H54 (cell line): ENCODE measurements at regions not wholly inside any gene's neighbourhood (a gene's known extent, or its start where the extent isn't known, plus 50 kb on each side); places are given as distances from the start of the nearest gene placed in this dataset.

Experiments used
- DNase-seq: peaks from one replicate; pipeline ENCODE4 v3.0.0; 2011; ENCODE audit warnings: low spot score, mixed read lengths; ENCODE audit not compliant: insufficient read length
- FAIRE-seq: peaks from 3 replicates; lab custom pipeline; 2011; peaks lifted over from hg19 to GRCh38; lab: Jason Lieb, UNC
- POLR2A ChIP-seq: IDR thresholded peaks from 2 replicates; pipeline ENCODE4 v1.6.1; 2011; ENCODE audit warnings: low read depth, mild to moderate bottlenecking, low read length

- FAIRE-seq: no peak
- no peak for TF ChIP-seq POLR2A
- DNase-seq: no peak
These were observed 708.5 kb upstream of the FAM98A start for GRCh38 chr2:34307636-34308035.

GRCh38 chr2:34306745-34307144 lies 707.6 kb upstream of the FAM98A start:
- no peak for TF ChIP-seq POLR2A
- FAIRE-seq: no peak
- DNase-seq: no peak

GRCh38 chr2:34305587-34305986 lies 706.5 kb upstream of the FAM98A start:
- FAIRE-seq (no peak), DNase-seq (no peak)
- no peak for TF ChIP-seq POLR2A

GRCh38 chr2:34294961-34295360 lies 695.9 kb upstream of the FAM98A start:
- no peak for TF ChIP-seq POLR2A
- DNase-seq: no peak
- no peak for FAIRE-seq

DNA sequence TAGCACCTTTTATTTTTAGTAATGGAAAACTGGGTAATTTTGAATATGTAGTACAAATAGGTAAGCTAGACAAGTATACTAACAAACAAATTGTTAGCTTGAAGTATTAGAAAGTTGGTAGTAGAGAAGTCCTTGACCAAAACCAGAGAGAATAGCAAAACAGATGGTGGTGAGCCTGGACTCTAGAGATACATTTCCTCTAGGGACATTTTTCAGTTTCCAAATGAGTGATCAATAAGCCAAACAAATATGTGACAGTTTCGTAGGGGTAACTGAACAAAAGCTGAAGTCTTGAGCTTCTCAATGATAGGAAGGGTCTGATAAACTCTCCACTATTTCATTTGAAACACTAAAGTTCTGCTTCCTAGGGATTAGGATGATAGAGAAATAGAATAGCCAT lies 692.0 kb upstream of the FAM98A start:
- FAIRE-seq: no peak
- TF ChIP-seq POLR2A: no peak
- DNase-seq: no peak

DNA sequence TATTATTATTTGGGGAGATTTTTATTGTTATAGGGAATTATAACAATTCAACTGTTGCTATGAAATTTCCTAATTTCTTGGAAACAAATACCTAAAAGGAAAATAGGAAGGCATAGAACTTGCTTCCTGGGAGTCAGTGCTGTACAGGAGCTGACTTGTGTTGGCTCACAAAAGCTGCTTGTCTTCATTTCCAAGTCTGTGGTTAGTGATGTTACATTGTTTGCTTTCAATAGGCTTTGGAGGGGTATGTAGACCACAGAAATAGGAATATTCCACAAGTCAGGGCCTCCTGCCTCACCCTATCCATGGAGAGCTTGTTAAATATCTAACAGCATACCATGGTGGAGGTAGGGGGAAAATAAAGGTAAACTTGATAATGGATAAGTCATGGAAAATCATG lies 688.9 kb upstream of the FAM98A start:
- DNase-seq (no peak), FAIRE-seq (no peak)
- TF ChIP-seq POLR2A: no peak

DNA sequence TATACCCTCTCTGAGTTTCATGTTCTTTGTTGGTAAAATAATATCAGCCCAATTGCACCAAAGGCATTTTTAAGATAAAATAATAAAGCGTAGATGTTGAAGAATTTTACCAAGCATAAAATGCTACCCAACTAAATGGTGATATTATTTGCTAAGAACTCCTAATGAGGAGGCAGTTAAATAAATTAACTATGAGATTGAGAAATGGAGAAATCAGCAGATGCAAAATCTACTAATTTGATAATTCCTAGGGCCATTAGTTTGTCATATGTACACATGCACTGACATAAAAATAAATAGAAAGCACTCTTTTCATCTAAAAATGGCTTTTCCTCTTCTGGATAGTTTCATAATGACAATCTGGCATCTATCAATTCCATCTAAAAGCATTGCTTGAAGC lies 681.5 kb upstream of the FAM98A start:
- DNase-seq (no peak), FAIRE-seq (no peak)
- TF ChIP-seq POLR2A: no peak

DNA sequence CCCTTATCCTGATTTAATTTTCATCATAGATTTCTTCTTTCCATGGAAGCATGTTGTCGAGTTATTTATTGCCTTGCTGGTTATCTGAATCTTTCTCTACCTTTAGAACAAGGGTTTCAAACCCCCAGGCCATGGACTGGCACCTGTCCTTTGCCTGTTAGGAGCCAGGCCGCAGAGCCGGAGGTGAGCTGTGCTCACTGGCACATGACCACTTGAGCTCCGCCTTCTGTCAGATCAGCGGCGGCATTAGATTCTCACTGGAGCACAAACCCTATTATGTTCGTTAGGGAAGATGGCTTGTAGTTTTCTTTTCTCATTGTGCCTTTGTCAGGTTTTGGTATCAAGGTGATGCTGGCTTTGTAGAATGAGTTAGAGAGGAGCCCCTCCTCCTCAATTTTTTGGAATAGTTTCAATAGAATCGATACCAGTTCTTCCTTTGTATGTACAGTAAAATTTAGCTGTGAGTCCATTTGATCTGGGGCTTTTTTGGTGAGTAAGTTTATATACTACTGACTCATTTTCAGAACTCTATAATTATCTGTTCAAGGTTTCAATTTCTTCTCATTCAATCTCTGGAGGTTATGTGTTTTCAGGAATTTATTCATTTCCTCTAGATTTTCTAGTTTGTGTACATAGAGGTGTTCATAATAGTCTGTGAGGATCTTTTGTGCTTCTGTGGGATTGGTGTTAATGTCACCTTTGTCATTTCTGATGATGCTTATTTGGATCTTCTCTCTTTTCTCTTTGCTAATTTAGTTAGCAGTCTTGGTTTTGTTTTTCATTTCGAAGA lies 668.0 kb upstream of the FAM98A start:
- DNase-seq (no peak), FAIRE-seq (no peak)
- TF ChIP-seq POLR2A: no peak

DNA sequence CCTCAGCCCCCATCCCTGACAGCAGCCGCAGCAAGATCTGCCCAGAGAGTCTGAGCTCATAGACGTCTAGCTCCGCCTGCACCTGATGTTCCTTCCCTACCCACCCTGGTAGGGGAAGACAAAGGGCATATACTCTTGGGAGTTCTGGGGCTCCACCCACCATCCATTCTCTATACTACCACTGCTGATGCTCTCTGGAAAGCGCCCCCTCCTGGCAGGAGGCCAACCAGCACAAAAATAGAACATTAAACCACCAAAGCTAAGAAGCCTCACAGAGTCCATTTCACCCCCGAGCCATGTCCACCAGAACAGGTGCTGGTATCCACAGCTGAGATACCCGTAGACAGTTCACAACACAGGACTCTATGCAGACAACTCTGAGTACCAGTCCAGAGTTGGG lies 662.6 kb upstream of the FAM98A start:
- no peak for TF ChIP-seq POLR2A
- FAIRE-seq (no peak), DNase-seq (no peak)

DNA sequence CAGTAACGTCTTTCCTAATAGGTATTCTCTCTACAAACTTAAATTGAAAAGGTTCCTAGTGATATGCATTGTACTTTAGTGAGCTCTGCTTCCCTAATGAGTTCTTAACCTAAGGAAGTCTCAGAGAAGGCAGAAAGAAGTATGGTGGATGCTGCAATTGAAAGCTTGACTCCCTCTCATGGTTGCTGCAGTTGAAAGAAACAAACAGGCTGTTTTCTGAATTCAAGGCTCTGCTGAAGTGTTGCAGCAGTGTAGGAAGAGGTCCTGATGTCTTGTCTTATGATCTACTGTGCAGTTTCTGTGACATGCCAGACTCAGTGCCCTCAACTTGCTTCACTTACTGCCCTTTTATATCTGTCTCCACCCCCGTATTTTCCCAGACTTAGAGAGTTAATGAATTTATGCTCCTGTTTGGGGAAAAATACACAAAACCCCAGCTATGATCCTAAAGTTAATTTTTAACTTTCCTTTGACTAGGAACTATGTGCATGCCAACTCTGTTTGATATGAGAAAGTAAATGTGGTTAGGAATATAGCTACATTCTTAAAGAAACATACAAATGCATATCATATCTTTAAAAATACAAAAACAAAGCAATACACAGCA lies 655.3 kb upstream of the FAM98A start:
- no peak for TF ChIP-seq POLR2A
- DNase-seq (no peak), FAIRE-seq (no peak)

DNA sequence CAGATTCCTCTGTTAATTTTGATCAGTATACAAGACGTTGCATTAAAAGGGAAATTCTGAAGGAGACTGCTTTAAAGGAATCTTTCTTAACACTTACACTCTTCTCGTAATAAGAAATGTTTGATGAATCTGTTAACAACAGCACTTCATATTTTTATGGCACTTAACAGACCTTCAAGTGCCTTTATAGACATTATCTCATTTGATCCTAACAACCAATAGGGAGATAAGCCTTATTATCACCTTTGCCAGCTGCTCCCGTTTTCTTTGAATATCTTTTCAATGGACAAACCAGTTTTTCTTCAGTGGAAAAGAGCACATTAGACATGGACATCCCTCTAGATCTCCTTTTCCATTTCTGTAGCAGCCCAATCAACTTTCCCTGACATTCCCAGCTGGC lies 653.0 kb upstream of the FAM98A start:
- FAIRE-seq (no peak), DNase-seq (no peak)

GRCh38 chr2:34251578-34251977 lies 652.5 kb upstream of the FAM98A start:
- DNase-seq (no peak), FAIRE-seq (no peak)
- TF ChIP-seq POLR2A: no peak

More for the DNA sequence above, 653.0 kb upstream of the FAM98A start:
- no peak for TF ChIP-seq POLR2A

DNA sequence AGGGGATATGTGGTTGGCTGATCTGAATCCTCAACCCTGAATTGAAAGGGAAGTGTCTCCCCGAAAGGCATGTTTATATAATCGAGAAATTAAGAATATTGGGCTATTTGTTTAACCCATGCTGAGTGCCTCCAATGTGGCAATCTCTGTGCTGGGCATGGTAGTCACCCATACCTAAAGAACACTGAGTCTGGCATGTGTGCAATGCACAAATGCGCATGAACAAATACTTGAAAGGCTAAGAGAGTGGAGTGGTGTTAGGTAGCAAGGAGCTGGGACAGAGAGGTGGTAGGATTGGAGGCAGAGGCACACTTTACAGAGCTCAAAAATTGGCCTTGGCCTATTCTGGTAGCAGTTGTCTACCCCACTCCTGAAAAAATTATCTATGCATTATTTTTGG lies 645.1 kb upstream of the FAM98A start:
- DNase-seq (no peak), FAIRE-seq (no peak)
- TF ChIP-seq POLR2A: no peak

DNA sequence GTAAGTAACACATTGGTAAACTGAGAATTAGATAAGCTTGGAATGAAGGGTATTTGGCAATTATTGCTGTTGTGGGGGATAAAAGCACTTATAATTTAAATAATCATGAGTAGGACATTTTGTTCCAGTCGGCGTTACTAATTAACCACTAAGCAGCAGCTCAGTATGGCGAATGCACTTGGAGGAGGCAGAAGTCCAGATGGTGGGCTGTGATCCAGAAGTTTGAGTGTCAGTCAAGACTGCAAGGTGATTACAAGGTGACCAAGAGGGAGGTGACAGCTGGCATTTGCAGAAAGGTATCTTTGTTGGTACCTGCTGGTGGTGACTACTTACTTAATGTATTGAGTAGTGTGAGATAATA lies 643.6 kb upstream of the FAM98A start:
- FAIRE-seq (no peak), DNase-seq (no peak)
- TF ChIP-seq POLR2A: no peak
